ENCODE measurements at regions not wholly inside any gene's neighbourhood (a gene's known extent, or its start where the extent isn't known, plus 50 kb on each side); places are given as distances from the start of the nearest gene placed in this dataset.
"Not testable (repeated sequence)": the region's sequence is repeated elsewhere in the genome, so short reads cannot be mapped to it uniquely, and the experiment has no call there.

- H3K9me3 Mint-ChIP-seq = peaks cover 4% of the 10 kb centered on the region
- no peak overlapping the region for H3K4me3 Mint-ChIP-seq
- H3K27ac Mint-ChIP-seq = no peak overlapping the region
- no peaks in the 10 kb centered on the region for H3K4me1 Mint-ChIP-seq
- no peaks in the 10 kb centered on the region for H3K36me3 Mint-ChIP-seq
- DNase-seq = no peak
- H3K27me3 Mint-ChIP-seq = no peaks in the 10 kb centered on the region
Measured at GRCh38 chr5:4011943-4012342, 416.3 kb downstream of the IRX1 start.

- H3K4me1 Mint-ChIP-seq = no peaks in the 10 kb centered on the region
- peaks cover 3% of the 10 kb centered on the region for H3K27me3 Mint-ChIP-seq
- H3K4me3 Mint-ChIP-seq = no peak overlapping the region
- DNase-seq = no peak
- H3K27ac Mint-ChIP-seq = no peak overlapping the region
- peaks cover 7% of the 10 kb centered on the region for H3K9me3 Mint-ChIP-seq
- no peaks in the 10 kb centered on the region for H3K36me3 Mint-ChIP-seq
Measured at GRCh38 chr5:4013106-4013898, 417.7 kb downstream of the IRX1 start.

GRCh38 chr5:4015709-4016108 lies 420.1 kb downstream of the IRX1 start:
- Mint-ChIP-seq H3K4me1 (no peaks in the 10 kb centered on the region), H3K36me3 (no peaks in the 10 kb centered on the region), H3K27ac (no peak overlapping the region), H3K4me3 (no peak overlapping the region), H3K27me3 (peaks cover 3% of the 10 kb centered on the region), H3K9me3 (peaks cover 7% of the 10 kb centered on the region)
- DNase-seq = no peak

GRCh38 chr5:4017076-4017803 lies 421.6 kb downstream of the IRX1 start:
- Mint-ChIP-seq H3K36me3 (no peaks in the 10 kb centered on the region), H3K4me3 (no peak overlapping the region), H3K27ac (no peak overlapping the region), H3K4me1 (no peaks in the 10 kb centered on the region), H3K27me3 (peaks cover 3% of the 10 kb centered on the region), H3K9me3 (peaks cover 7% of the 10 kb centered on the region)
- no peak for DNase-seq

- Mint-ChIP-seq H3K36me3 (no peaks in the 10 kb centered on the region), H3K4me1 (no peaks in the 10 kb centered on the region), H3K27me3 (peaks cover 3% of the 10 kb centered on the region), H3K9me3 (peaks cover 7% of the 10 kb centered on the region), H3K27ac (no peak overlapping the region), H3K4me3 (no peak overlapping the region)
- DNase-seq = no peak
Measured at GRCh38 chr5:4018007-4018406, 422.4 kb downstream of the IRX1 start.

GRCh38 chr5:4019009-4019769 lies 423.6 kb downstream of the IRX1 start:
- peaks cover 7% of the 10 kb centered on the region for H3K9me3 Mint-ChIP-seq
- no peak overlapping the region for H3K4me3 Mint-ChIP-seq
- DNase-seq = no peak
- H3K27me3 Mint-ChIP-seq = peaks cover 3% of the 10 kb centered on the region
- no peak overlapping the region for H3K27ac Mint-ChIP-seq
- no peaks in the 10 kb centered on the region for H3K4me1 Mint-ChIP-seq
- H3K36me3 Mint-ChIP-seq = no peaks in the 10 kb centered on the region

- H3K27ac Mint-ChIP-seq = no peak overlapping the region
- H3K27me3 Mint-ChIP-seq = peaks cover 3% of the 10 kb centered on the region
- no peaks in the 10 kb centered on the region for H3K36me3 Mint-ChIP-seq
- H3K4me1 Mint-ChIP-seq = no peaks in the 10 kb centered on the region
- no peak overlapping the region for H3K4me3 Mint-ChIP-seq
- H3K9me3 Mint-ChIP-seq = peaks cover 7% of the 10 kb centered on the region
- no peak for DNase-seq
Measured at GRCh38 chr5:4019841-4020240, 424.2 kb downstream of the IRX1 start.

GRCh38 chr5:4020400-4020799 lies 424.8 kb downstream of the IRX1 start:
- H3K9me3 Mint-ChIP-seq = peaks cover 7% of the 10 kb centered on the region
- no peak for DNase-seq
- H3K36me3 Mint-ChIP-seq = no peaks in the 10 kb centered on the region
- H3K27me3 Mint-ChIP-seq = peaks cover 3% of the 10 kb centered on the region
- H3K27ac Mint-ChIP-seq = no peak overlapping the region
- no peaks in the 10 kb centered on the region for H3K4me1 Mint-ChIP-seq
- no peak overlapping the region for H3K4me3 Mint-ChIP-seq

GRCh38 chr5:4022056-4022670 lies 426.5 kb downstream of the IRX1 start:
- Mint-ChIP-seq H3K27me3 (peaks cover 2% of the 10 kb centered on the region), H3K4me3 (no peak overlapping the region), H3K27ac (no peak overlapping the region)

GRCh38 chr5:4023091-4023752 lies 427.6 kb downstream of the IRX1 start:
- H3K27ac Mint-ChIP-seq = no peak overlapping the region
- H3K9me3 Mint-ChIP-seq = no peaks in the 10 kb centered on the region
- H3K4me1 Mint-ChIP-seq = no peaks in the 10 kb centered on the region
- H3K27me3 Mint-ChIP-seq = no peaks in the 10 kb centered on the region
- DNase-seq = no peak
- no peaks in the 10 kb centered on the region for H3K36me3 Mint-ChIP-seq
- H3K4me3 Mint-ChIP-seq = no peak overlapping the region

More at GRCh38 chr5:4022056-4022670, 426.5 kb downstream of the IRX1 start:
- Mint-ChIP-seq H3K4me1 (no peaks in the 10 kb centered on the region), H3K36me3 (no peaks in the 10 kb centered on the region), H3K9me3 (peaks cover 1% of the 10 kb centered on the region)
- DNase-seq = no peak

- no peaks in the 10 kb centered on the region for H3K9me3 Mint-ChIP-seq
- DNase-seq = no peak
- H3K36me3 Mint-ChIP-seq = no peaks in the 10 kb centered on the region
- H3K27me3 Mint-ChIP-seq = no peaks in the 10 kb centered on the region
- H3K4me1 Mint-ChIP-seq = no peaks in the 10 kb centered on the region
- no peak overlapping the region for H3K4me3 Mint-ChIP-seq
- H3K27ac Mint-ChIP-seq = no peak overlapping the region
Measured at GRCh38 chr5:4023753-4024335, 428.2 kb downstream of the IRX1 start.

GRCh38 chr5:4027088-4027734 lies 431.6 kb downstream of the IRX1 start:
- H3K4me3 Mint-ChIP-seq = no peak overlapping the region
- H3K27me3 Mint-ChIP-seq = no peaks in the 10 kb centered on the region
- no peaks in the 10 kb centered on the region for H3K36me3 Mint-ChIP-seq
- H3K4me1 Mint-ChIP-seq = no peaks in the 10 kb centered on the region
- H3K27ac Mint-ChIP-seq = no peak overlapping the region
- peaks cover 10% of the 10 kb centered on the region for H3K9me3 Mint-ChIP-seq
- no peak for DNase-seq

GRCh38 chr5:4028384-4028783 lies 432.8 kb downstream of the IRX1 start:
- no peaks in the 10 kb centered on the region for H3K36me3 Mint-ChIP-seq
- no peak for DNase-seq
- H3K27me3 Mint-ChIP-seq = no peaks in the 10 kb centered on the region
- peaks cover 12% of the 10 kb centered on the region for H3K9me3 Mint-ChIP-seq
- H3K4me1 Mint-ChIP-seq = no peaks in the 10 kb centered on the region
- no peak overlapping the region for H3K4me3 Mint-ChIP-seq
- no peak overlapping the region for H3K27ac Mint-ChIP-seq

- H3K9me3 Mint-ChIP-seq = peaks cover 12% of the 10 kb centered on the region
- H3K4me3 Mint-ChIP-seq, H3K27ac Mint-ChIP-seq, DNase-seq, H3K36me3 Mint-ChIP-seq, H3K27me3 Mint-ChIP-seq, H3K4me1 Mint-ChIP-seq: not testable (repeated sequence)
Measured at GRCh38 chr5:4033546-4033945, 437.9 kb downstream of the IRX1 start.
